ENCODE measurements at regions not wholly inside any gene's neighbourhood (a gene's known extent, or its start where the extent isn't known, plus 50 kb on each side); places are given as distances from the start of the nearest gene placed in this dataset.

- TF ChIP-seq CTCF (IDR thresholded peaks at IDR 0.05; ENCODE audit: low read depth, low read length, missing input control): no peak
- TF ChIP-seq TAF1 (conservative IDR thresholded peaks at IDR 0.05): no peak
- TF ChIP-seq SP1 (IDR thresholded peaks at IDR 0.05): no peak
- no peak for TF ChIP-seq GABPA (IDR thresholded peaks at IDR 0.05 in 1 of 2, conservative IDR thresholded peaks at IDR 0.05 in 1 of 2)
- no peak for TF ChIP-seq RAD21 (IDR thresholded peaks at IDR 0.05)
- TF ChIP-seq EGR1 (IDR thresholded peaks at IDR 0.05; ENCODE audit: low read depth in 2 of 2): no peak
- TF ChIP-seq FOXA1 (IDR thresholded peaks at IDR 0.05): no peak
These were observed 69.0 kb upstream of the IL15 start for GRCh38 chr4:141567326-141567915.
